Activated naive CD4-positive, alpha-beta T cell treated with anti-CD3 and anti-CD28 coated beads, Interleukin-2, amount 50 U/mL, for 16 hours (primary cell): ENCODE measurements at regions not wholly inside any gene's neighbourhood (a gene's known extent, or its start where the extent isn't known, plus 50 kb on each side); places are given as distances from the start of the nearest gene placed in this dataset.
"Not testable (repeated sequence)": the region's sequence is repeated elsewhere in the genome, so short reads cannot be mapped to it uniquely, and the experiment has no call there.

ENCODE experiments used
- DNase-seq: peaks from one replicate; pipeline ENCODE4 v3.0.0-alpha.2; 2020

GRCh38 chr3:5766848-5767247 lies 579.3 kb downstream of the EDEM1 start:
- DNase-seq: no peak

DNA sequence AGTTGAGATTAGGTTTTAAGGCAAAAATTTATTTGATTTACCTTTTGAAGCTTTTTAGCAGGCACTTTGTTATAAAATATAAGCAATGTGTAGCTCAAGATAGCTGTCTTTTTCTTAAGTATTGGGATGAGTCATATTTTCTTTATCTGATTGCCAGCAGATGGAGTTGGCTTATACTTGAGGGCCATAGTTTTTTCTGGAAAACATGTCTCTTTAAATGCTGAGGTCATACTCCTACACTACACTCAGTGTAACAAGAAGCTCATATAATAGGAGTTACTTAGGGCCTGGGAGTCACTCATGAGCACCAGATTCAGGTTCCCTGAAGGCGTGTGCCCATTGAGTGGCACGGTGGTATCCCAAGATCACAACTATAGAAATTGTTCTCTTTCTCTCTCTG lies 579.8 kb downstream of the EDEM1 start:
- DNase-seq: no peak

DNA sequence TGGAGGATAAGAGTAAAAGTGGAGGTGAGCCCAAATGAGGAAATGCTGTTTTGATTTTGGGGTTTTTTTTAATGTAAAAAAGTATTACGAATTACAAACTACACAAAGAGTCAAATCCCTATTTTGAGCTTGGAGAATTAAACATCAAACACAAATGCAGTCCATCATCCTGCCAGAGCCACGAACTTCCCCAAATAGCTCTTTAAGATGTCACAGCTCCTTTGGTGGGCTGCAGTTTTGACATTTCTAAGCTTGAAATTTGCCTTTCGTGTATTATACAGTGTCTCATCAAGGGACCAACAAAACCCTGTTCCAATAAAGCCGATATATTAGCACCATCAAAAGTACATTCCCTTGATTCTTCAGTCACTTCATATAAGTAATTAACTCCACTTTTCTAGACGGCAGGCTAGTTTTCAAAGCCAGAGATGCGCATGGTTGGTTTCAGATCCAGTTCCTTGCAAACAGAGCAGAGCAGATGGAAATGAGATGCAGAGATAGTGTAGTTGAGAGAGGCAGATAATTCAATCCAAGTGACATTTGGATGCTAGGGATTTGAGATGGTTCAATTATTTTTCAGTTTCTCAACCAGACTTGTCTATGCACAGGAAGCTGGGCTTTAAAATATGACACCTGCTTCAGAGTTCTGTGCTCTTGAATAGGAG lies 580.9 kb downstream of the EDEM1 start:
- DNase-seq: no peak

GRCh38 chr3:5769825-5770224 lies 582.3 kb downstream of the EDEM1 start:
- no peak for DNase-seq

DNA sequence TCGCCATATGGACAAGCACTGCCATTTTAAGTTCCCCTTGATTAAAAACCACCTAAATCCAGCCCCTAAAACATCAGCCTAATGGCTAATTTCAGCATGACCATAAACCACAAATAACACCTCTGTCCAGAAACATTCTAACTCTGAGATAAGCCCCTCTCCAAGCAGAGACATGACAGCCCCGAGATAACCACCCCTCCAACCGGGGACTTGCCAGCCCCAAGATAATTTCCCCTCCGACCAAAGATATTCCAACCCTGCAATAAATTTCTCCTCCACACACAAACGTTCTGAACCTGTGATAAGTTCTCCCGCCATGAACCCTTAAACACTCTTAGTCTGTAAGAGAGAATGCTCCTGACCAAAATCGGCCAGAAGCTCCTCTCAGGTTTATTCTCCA lies 586.8 kb downstream of the EDEM1 start:
- DNase-seq: no peak

GRCh38 chr3:5775100-5775499 lies 587.6 kb downstream of the EDEM1 start:
- DNase-seq: not testable (repeated sequence)

DNA sequence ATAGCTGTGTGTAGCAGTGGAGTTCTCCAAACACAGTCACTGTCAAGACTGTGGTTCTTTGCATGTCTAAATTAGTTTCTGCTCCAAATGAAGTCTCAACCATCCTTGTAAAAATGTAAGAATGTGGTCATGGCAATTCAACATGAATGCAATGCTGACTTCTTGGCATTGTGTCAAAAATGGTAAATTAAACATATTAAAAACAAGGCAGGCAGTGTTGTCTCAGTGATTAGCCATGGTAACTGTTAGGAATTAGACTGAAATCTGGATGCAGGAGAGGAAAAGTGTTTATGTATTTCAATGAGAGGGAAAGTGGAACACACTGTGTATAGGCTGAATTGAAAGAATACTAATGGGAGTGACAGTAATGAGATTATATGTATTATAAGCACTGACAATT lies 597.2 kb downstream of the EDEM1 start:
- no peak for DNase-seq

GRCh38 chr3:5787861-5788488 lies 600.5 kb downstream of the EDEM1 start:
- no peak for DNase-seq

- no peak for DNase-seq
Measured at GRCh38 chr3:5788496-5788895, 601.0 kb downstream of the EDEM1 start.

GRCh38 chr3:5791558-5791957 lies 604.1 kb downstream of the EDEM1 start:
- no peak for DNase-seq

- DNase-seq: no peak
Measured at GRCh38 chr3:5796541-5796940, 609.0 kb downstream of the EDEM1 start.

DNA sequence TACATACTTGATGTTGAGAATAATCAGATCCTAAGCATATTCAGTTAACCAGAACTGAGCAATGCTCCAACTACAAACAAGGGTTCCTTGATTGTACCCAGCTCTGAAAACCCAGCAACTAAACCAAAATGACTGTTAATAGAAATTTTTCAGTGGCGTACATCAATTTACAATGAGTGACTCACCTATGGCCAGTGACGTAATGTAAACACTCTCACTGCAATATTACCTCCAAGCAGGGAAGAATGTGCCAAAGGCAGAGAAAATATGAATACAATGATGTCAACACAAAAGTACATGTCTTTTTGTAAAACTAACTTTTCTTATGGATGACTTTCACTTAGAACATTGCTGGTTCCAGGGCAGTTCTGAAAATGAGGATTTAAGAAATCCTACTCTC lies 611.3 kb downstream of the EDEM1 start:
- no peak for DNase-seq

DNA sequence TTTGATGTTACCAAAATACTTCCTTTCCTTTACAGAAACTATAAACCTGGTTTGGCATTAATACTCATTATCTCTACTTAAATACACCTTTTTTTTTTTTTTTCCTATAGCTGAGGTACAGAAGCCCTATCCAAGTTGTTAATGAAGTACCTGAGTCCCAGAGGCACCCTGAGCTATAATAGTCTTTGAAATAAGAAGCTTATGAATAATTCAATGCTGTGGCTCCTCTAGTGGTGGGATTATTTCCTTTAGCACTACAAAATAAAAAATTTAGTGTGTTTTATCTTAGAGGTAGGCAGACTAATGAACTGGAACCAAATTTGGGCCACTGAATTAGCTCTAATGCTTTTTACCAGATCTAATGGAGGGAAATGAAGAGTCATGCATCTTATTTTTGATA lies 611.9 kb downstream of the EDEM1 start:
- no peak for DNase-seq

DNA sequence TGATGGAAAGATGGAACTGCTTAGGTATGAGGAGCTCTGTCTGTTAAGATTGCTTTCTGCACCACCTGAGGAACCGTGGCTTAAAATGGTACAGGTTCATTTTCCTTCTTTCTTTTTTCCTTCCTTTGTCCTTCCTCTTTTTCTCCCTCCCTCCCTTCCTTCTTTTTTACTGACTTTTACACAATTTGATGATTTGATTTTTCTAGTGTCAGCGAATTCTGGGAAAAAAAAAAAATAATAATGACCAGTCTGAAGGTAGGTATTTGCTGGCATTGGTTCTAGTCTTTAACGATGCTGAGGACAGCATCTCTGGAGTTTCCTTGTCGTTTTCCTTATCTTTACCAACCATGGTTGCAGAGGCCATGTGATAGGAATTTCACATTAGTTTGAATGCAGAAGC lies 613.5 kb downstream of the EDEM1 start:
- DNase-seq: no peak

DNA sequence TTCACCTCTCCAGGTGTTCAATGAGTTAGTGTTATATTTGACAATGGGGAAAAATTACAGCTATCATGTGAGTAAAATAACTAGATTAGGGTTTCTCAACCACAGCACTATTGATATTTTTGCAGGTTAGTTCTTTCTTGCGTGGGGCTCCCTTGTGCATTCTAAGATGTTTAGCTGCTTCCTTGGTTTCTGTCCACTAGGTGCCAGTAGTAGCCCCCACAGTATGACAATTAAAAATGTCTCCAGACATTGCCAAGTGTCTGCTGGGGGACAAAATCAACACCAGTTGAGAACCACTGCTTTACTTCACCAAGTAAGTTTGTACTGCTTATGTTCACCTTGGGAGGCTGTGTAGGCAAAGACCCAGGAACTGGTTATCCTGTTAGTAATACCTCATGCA lies 618.7 kb downstream of the EDEM1 start:
- DNase-seq: no peak

- DNase-seq: no peak
Measured at GRCh38 chr3:5809586-5810246, 622.2 kb downstream of the EDEM1 start.

DNA sequence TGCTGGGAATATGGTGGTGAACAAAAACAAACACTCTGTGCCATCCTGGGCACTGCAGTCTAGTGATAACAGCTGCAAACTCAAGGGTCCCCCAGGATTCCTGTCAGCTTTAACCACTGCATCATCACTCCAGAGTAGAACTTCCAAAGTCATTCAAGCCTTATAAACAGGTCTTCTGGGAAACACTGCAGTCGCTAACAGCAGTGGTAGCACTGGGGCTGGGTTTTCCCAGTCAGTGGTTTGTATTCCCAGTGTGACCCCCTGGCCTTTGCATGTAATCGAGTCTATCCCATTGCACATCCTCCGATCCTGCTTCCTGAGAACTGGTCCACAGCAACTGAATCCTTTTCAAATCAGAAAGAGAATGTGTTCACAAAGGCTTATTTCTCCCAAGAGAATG lies 623.5 kb downstream of the EDEM1 start:
- DNase-seq: no peak

- DNase-seq: no peak
Measured at GRCh38 chr3:5813521-5813920, 626.0 kb downstream of the EDEM1 start.

- DNase-seq: no peak
Measured at GRCh38 chr3:5822843-5823242, 635.3 kb downstream of the EDEM1 start.

DNA sequence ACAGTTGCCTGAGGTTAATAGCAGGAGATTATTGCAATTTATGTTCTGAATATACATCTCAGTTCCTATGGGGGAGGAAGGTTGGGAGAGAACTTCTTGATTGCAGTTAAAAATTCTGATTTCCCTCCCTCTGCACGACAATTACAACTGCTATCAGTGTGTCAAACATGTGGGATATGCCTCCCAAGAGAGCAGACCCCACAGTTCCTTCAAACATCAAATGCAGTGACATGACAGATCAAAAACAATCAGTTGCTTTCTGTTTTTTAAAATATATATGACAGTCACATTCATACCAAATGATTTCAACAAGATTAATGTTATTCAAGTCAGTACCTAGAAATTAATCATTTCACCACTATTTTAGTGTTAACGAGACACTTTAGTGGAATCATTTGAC lies 639.0 kb downstream of the EDEM1 start:
- no peak for DNase-seq

GRCh38 chr3:5828251-5828650 lies 640.7 kb downstream of the EDEM1 start:
- DNase-seq: no peak

DNA sequence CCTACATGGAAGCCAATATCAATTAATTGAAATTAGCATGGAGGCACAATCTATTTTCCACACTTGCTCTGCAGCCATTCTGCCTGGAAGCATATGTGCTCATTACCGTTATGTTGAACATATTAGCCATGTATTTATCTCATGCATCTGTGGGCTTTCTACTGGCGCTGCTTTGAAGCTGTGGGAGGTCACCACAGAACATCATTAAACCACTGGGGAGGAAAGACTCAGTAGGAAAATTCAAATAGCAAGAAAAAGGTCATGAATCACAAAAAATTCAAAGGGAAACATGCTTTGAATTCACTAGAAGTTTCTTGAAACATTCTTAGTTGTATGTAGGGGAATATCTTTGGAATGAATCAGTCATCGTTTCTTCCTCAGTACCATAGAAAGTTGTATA lies 652.5 kb downstream of the EDEM1 start:
- DNase-seq: no peak

- DNase-seq: no peak
Measured at GRCh38 chr3:5841599-5841998, 654.1 kb downstream of the EDEM1 start.

DNA sequence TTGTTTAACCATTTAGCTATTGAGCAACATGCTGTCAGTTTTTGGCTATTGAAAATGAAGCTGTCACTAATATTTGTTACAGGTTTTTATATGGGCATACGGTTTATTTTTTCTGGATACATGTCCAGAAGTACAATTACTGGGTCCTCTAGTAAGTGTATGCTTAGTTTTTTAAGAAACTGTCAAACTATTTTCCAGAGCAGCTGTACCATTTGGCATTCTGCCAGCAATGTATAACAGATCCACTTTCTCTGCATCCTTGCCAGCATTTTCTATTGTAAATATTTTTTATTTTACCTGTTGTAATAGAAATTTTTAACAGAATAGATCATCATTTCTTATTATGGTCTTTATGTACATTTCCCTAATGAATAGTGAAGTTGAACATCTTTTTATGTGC lies 658.8 kb downstream of the EDEM1 start:
- DNase-seq: no peak

- DNase-seq: no peak
Measured at GRCh38 chr3:5861151-5861550, 673.6 kb downstream of the EDEM1 start.
